HK-2 (cell line): ENCODE measurements at regions not wholly inside any gene's neighbourhood (a gene's known extent, or its start where the extent isn't known, plus 50 kb on each side); places are given as distances from the start of the nearest gene placed in this dataset.
"Not testable (repeated sequence)": the region's sequence is repeated elsewhere in the genome, so short reads cannot be mapped to it uniquely, and the experiment has no call there.

Experiments
- DNase-seq: peaks from one replicate; pipeline ENCODE4 v3.0.0-alpha.2; 2018; ENCODE audit not compliant: unreplicated experiment

GRCh38 chr2:16189029-16189835, 248.9 kb downstream of the MYCN start:
- no peak for DNase-seq

GRCh38 chr2:16188261-16188890, 248.0 kb downstream of the MYCN start:
- DNase-seq = no peak

DNA sequence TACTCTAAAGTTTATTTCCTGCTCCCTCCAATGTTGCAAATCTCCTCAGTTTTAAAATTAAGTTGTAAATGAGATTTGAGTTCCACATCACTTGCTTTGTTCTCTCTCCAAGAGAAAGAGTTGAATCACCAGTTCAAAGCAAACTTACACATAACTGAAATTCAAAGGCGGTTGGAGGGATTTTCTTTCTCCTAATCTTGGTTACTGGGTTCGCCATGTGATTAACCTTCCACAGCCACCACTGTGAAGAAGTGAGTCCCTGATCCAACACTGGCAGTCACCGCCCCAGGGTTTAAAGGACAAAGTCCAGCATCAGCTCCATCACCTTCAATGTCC, 247.1 kb downstream of the MYCN start:
- DNase-seq = no peak

DNA sequence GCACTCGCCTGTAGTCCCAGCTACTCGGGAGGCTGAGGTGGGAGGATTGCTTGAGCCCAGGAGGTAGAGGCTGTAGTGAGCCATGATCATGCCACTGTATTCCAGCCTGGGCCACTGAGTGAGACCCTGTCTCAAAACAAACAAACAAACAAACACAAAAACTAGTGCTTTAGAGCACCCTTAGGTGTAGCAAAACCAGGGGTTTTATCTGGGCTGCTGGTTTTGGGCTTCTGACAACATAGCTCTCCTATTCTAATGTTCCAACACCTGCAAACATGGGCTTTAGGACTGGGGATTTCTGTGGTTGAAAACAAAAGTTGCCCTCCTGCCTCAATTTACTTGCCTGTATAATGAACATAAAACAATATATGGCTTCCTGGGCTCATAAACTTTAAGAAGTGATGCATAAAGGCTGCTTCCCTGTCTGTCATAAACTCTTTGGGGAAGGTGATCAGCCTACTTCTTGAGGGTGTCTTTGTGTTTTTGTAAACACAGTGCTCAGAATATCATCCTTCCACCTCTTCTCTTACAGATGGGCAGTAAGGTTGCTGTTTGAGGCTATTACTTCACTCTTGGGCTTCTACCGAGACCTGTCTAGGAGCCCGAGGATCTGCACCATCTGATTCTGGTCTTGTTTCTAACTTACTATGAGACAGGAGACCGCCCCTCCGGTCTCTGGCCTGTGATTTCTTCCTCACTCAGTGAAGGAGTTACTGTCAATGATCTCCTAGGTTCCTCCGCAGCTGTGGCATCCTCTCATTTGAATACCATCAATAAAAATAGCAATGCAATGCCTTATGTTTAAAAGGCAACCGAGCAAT, 246.5 kb downstream of the MYCN start:
- DNase-seq = no peak

GRCh38 chr2:16185801-16186272, 245.5 kb downstream of the MYCN start:
- DNase-seq = no peak

- no peak for DNase-seq
These were observed 244.8 kb downstream of the MYCN start for GRCh38 chr2:16184945-16185660.

GRCh38 chr2:16184341-16184890, 244.1 kb downstream of the MYCN start:
- DNase-seq = no peak

- no peak for DNase-seq
These were observed 243.0 kb downstream of the MYCN start for GRCh38 chr2:16183345-16183744.

- DNase-seq = no peak
These were observed 242.5 kb downstream of the MYCN start for GRCh38 chr2:16182841-16183240.

GRCh38 chr2:16182311-16182815, 242.0 kb downstream of the MYCN start:
- DNase-seq = not testable (repeated sequence)

DNA sequence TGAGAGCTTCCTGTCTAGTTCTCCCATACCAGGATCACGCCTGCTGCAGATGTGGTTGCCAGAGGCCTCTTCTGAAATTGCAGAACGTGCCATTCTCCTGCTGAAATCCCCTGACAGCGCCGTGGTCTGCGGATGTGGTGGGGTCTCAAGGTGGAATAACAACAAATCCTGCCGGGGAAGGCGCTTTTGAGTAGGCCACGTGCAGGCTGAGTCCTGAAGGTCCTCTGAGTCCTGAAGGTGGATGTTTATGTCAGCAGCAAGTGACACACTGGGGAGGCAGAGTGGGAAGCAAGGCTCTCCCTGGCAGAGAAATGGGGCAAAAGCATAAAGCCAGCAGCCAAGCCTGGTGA, 241.4 kb downstream of the MYCN start:
- no peak for DNase-seq

GRCh38 chr2:16181062-16181740, 240.9 kb downstream of the MYCN start:
- DNase-seq = no peak

DNA sequence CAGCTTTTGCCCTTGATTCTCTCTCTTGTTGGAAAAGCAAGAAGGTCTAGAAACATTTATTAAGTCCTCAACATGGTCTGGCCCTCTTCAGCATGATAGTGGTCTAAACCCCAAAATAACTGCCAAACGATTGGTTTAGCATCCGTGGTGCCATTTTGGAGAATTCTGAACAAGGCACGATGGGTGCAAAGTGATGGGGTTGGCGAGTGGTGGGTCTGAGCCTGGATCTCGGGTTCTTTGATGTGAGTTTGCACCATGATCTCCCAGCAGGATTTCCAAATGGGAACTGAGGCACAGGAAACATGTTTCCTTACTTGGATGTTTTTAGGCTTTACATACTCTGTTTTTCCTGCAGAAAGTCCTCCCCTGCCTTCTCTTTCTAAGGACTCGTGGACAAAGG, 240.3 kb downstream of the MYCN start:
- no peak for DNase-seq

GRCh38 chr2:16179701-16180416, 239.5 kb downstream of the MYCN start:
- DNase-seq = no peak

GRCh38 chr2:16178551-16179130, 238.3 kb downstream of the MYCN start:
- no peak for DNase-seq

DNA sequence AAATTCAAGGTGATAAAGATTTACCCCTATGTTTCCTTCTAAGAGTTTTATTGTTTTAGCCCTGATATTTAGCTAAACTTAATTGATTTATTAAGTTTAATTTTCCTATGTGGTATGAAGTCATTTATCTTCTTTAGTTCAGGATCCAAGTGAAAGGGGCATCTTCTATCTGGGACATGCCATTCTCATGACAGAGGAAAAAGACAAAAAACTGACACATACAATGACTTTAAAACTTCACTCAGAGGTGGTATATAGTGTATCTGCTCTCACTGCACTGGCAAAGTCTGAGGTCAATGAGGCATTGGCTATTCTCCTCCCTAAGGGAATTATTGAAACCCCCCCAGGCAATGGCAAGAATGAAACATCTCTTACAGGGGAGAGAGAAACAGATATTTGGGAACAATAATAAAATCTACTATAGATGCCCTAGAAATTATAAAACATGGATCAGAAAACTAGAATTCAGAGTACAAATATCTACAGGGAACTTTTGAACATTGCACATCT, 237.4 kb downstream of the MYCN start:
- DNase-seq = no peak

DNA sequence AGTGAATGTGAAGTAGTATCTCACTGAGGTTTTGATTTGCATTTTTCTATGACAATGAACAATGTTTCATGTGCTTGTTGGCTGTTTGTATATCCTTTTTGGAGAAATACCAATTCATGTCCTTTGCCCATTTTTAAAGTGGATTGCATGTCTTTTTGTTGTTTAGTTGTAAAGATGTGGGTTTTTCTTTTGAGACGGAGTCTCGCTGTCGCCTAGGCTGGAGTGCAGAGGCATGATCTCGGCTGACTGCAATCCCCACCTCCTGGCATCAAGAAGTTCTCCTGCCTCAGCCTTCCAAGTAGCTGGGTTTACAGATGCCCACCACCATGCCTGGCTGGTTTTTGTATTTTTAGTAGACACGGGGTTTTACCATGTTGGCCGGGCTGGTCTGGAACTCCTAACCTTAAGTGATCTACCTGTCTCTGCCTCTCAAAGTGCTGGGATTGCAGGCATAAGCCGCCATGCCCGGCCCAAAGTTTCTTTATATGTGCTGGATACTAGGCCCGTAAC, 236.7 kb downstream of the MYCN start:
- DNase-seq = no peak

- no peak for DNase-seq
These were observed 235.0 kb downstream of the MYCN start for GRCh38 chr2:16175247-16175825.

- no peak for DNase-seq
These were observed 234.3 kb downstream of the MYCN start for GRCh38 chr2:16174693-16175045.
